GM12872 (cell line): ENCODE measurements at regions not wholly inside any gene's neighbourhood (a gene's known extent, or its start where the extent isn't known, plus 50 kb on each side); places are given as distances from the start of the nearest gene placed in this dataset.

ENCODE experiments used
- CTCF ChIP-seq: IDR thresholded peaks from 3 replicates; pipeline ENCODE4 v1.5.1; 2011; ENCODE audit warnings: low read depth, mild to moderate bottlenecking, low read length, moderate library complexity; ENCODE audit not compliant: insufficient read depth

- peak; percentile 43; the same call in 2 of the 3 replicates for TF ChIP-seq CTCF
Measured at GRCh38 chr5:39716532-39717028, 291.8 kb upstream of the DAB2 start.

- TF ChIP-seq CTCF: peak; percentile 55
Measured at GRCh38 chr5:39714036-39714698, 289.4 kb upstream of the DAB2 start.

GRCh38 chr5:39713250-39713916 is 288.6 kb upstream of the DAB2 start:
- TF ChIP-seq CTCF: no peak

GRCh38 chr5:39712316-39713249 is 287.8 kb upstream of the DAB2 start:
- no peak for TF ChIP-seq CTCF

- no peak for TF ChIP-seq CTCF
Measured at GRCh38 chr5:39711821-39712220, 287.0 kb upstream of the DAB2 start.

GRCh38 chr5:39709032-39709431 is 284.3 kb upstream of the DAB2 start:
- TF ChIP-seq CTCF: no peak

GRCh38 chr5:39702928-39703327 is 278.1 kb upstream of the DAB2 start:
- no peak for TF ChIP-seq CTCF
